ENCODE measurements at regions not wholly inside any gene's neighbourhood (a gene's known extent, or its start where the extent isn't known, plus 50 kb on each side); places are given as distances from the start of the nearest gene placed in this dataset.

GRCh38 chr10:113272511-113272910, 280.3 kb upstream of the HABP2 start:
- DNase-seq (ENCODE audit: extremely low spot score) = no peak
- CTCF ChIA-PET = no interaction called here
- POLR2A ChIA-PET = no interaction called here

GRCh38 chr10:113273181-113274163, 279.4 kb upstream of the HABP2 start:
- POLR2A ChIA-PET = no interaction called here
- no peak for DNase-seq (ENCODE audit: extremely low spot score)
- CTCF ChIA-PET = no interaction called here
- TF ChIP-seq CTCF (IDR thresholded peaks at IDR 0.05; ENCODE audit: control extremely low read depth, extremely low read depth, low read depth, missing control alignments) = no peak

More at GRCh38 chr10:113272511-113272910, 280.3 kb upstream of the HABP2 start:
- TF ChIP-seq CTCF (IDR thresholded peaks at IDR 0.05; ENCODE audit: control extremely low read depth, extremely low read depth, low read depth, missing control alignments) = no peak

- DNase-seq (ENCODE audit: extremely low spot score) = no peak
- POLR2A ChIA-PET = no interaction called here
- CTCF ChIA-PET = no interaction called here
- no peak for TF ChIP-seq CTCF (IDR thresholded peaks at IDR 0.05; ENCODE audit: control extremely low read depth, extremely low read depth, low read depth, missing control alignments)
These were observed 278.6 kb upstream of the HABP2 start for GRCh38 chr10:113274176-113274829.

- ChIA-PET POLR2A (no interaction called here), CTCF (no interaction called here)
- no peak for DNase-seq (ENCODE audit: extremely low spot score)
- TF ChIP-seq CTCF (IDR thresholded peaks at IDR 0.05; ENCODE audit: control extremely low read depth, extremely low read depth, low read depth, missing control alignments) = no peak
These were observed 274.6 kb upstream of the HABP2 start for GRCh38 chr10:113278221-113278620.

- TF ChIP-seq CTCF (IDR thresholded peaks at IDR 0.05; ENCODE audit: control extremely low read depth, extremely low read depth, low read depth, missing control alignments) = no peak
- no peak for DNase-seq (ENCODE audit: extremely low spot score)
- ChIA-PET CTCF (no interaction called here), POLR2A (no interaction called here)
These were observed 274.2 kb upstream of the HABP2 start for GRCh38 chr10:113278664-113279063.

GRCh38 chr10:113279262-113279661, 273.6 kb upstream of the HABP2 start:
- ChIA-PET CTCF (no interaction called here), POLR2A (no interaction called here)
- DNase-seq (ENCODE audit: extremely low spot score) = no peak
- no peak for TF ChIP-seq CTCF (IDR thresholded peaks at IDR 0.05; ENCODE audit: control extremely low read depth, extremely low read depth, low read depth, missing control alignments)
